NT2/D1 (cell line): ENCODE measurements at regions not wholly inside any gene's neighbourhood (a gene's known extent, or its start where the extent isn't known, plus 50 kb on each side); places are given as distances from the start of the nearest gene placed in this dataset.

Experiments used
- SUZ12 ChIP-seq: IDR thresholded peaks from 2 replicates; pipeline ENCODE4 v1.6.1; 2011; ENCODE audit not compliant: insufficient read length, insufficient read depth; ENCODE audit errors: extremely low read depth
- YY1 ChIP-seq: IDR thresholded peaks from 2 replicates; pipeline ENCODE4 v1.6.1; 2011; ENCODE audit not compliant: insufficient read length, insufficient read depth
- ZNF274 ChIP-seq: IDR thresholded peaks from 2 replicates; pipeline ENCODE4 v1.6.1; 2011; ENCODE audit warnings: mild to moderate bottlenecking, low read depth, low read length

GRCh38 chr13:76570510-76570971 is 315.7 kb downstream of the KCTD12 start:
- no peak for TF ChIP-seq YY1
- TF ChIP-seq SUZ12: no peak
- no peak for TF ChIP-seq ZNF274
